DMS53 treated with DMSO at 0.1 percent for 48 hours (cell line): ENCODE measurements at regions not wholly inside any gene's neighbourhood (a gene's known extent, or its start where the extent isn't known, plus 50 kb on each side); places are given as distances from the start of the nearest gene placed in this dataset.

Experiments
- DNase-seq: peaks from one replicate; lab custom pipeline; 2025; ENCODE audit not compliant: unreplicated experiment; lab: John Stamatoyannopoulos, UW

GRCh38 chr12:19010726-19011125 is 118.8 kb upstream of the PLEKHA5 start:
- DNase-seq, result no peak

- no peak for DNase-seq
Observed at GRCh38 chr12:19012965-19013364, 116.6 kb upstream of the PLEKHA5 start.

GRCh38 chr12:19014240-19014639 is 115.3 kb upstream of the PLEKHA5 start:
- DNase-seq, result no peak

- no peak for DNase-seq
Observed at GRCh38 chr12:19015285-19015684, 114.2 kb upstream of the PLEKHA5 start.

GRCh38 chr12:19018302-19018970 is 111.1 kb upstream of the PLEKHA5 start:
- DNase-seq, result no peak

- no peak for DNase-seq
Observed at GRCh38 chr12:19021240-19021639, 108.3 kb upstream of the PLEKHA5 start.

GRCh38 chr12:19021646-19022045 is 107.9 kb upstream of the PLEKHA5 start:
- peak; percentile 90 for DNase-seq

- DNase-seq, result no peak
Observed at GRCh38 chr12:19025582-19025981, 104.0 kb upstream of the PLEKHA5 start.

- DNase-seq, result no peak
Observed at GRCh38 chr12:19026034-19026433, 103.5 kb upstream of the PLEKHA5 start.

GRCh38 chr12:19026614-19027488 is 102.7 kb upstream of the PLEKHA5 start:
- peak; percentile 20 for DNase-seq

GRCh38 chr12:19030180-19030579 is 99.4 kb upstream of the PLEKHA5 start:
- no peak for DNase-seq

- DNase-seq, result no peak
Observed at GRCh38 chr12:19030603-19031002, 98.9 kb upstream of the PLEKHA5 start.

GRCh38 chr12:19031032-19031431 is 98.5 kb upstream of the PLEKHA5 start:
- no peak for DNase-seq

- no peak for DNase-seq
Observed at GRCh38 chr12:19032826-19033225, 96.7 kb upstream of the PLEKHA5 start.

GRCh38 chr12:19033244-19033643 is 96.3 kb upstream of the PLEKHA5 start:
- DNase-seq, result no peak

- no peak for DNase-seq
Observed at GRCh38 chr12:19034937-19035336, 94.6 kb upstream of the PLEKHA5 start.

GRCh38 chr12:19035536-19035935 is 94.0 kb upstream of the PLEKHA5 start:
- no peak for DNase-seq

- no peak for DNase-seq
Observed at GRCh38 chr12:19036673-19037357, 92.7 kb upstream of the PLEKHA5 start.

- DNase-seq, result no peak
Observed at GRCh38 chr12:19038209-19038608, 91.3 kb upstream of the PLEKHA5 start.

GRCh38 chr12:19039515-19039914 is 90.0 kb upstream of the PLEKHA5 start:
- no peak for DNase-seq

- DNase-seq, result no peak
Observed at GRCh38 chr12:19042221-19042620, 87.3 kb upstream of the PLEKHA5 start.

- no peak for DNase-seq
Observed at GRCh38 chr12:19044430-19044829, 85.1 kb upstream of the PLEKHA5 start.
